ENCODE measurements at regions not wholly inside any gene's neighbourhood (a gene's known extent, or its start where the extent isn't known, plus 50 kb on each side); places are given as distances from the start of the nearest gene placed in this dataset.

DNA sequence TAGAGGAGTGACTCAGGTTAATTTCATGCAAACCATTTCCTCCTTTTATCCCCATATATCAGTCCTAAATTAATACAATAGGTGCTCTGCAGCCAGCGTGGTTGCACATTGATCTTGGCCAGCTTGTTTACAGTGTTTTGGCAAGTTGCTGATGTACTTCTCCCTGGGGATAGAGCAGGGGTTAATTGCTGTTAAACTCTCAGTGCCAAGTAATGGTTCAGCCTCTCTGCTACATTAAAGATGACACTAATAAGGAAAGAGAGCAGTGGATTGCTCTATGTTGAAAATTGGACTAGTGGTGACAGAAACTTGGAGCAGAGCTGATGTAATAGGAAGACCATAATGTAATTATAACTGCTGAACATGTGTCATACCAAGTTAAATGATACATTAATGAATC is 717.5 kb downstream of the RERGL start:
- Histone ChIP-seq H3K9ac (ENCODE audit: low read length in 3 of 3) (no peak overlapping the region), H3K9me3 (ENCODE audit: control insufficient read depth in 2 of 3, insufficient read depth in 1 of 3, low read length in 3 of 3) (no peaks in the 10 kb centered on the region), H3K27me3 (ENCODE audit: control insufficient read depth, insufficient read depth, low read length) (no peaks in the 10 kb centered on the region), H3K36me3 (ENCODE audit: control insufficient read depth in 2 of 3, insufficient read depth in 3 of 3, low read length in 3 of 3) (no peaks in the 10 kb centered on the region), H3K4me3 (ENCODE audit: low read length in 3 of 3) (no peak overlapping the region), H3K27ac (ENCODE audit: low read depth in 2 of 2, low read length in 2 of 2) (no peak overlapping the region), H3K4me1 (ENCODE audit: control insufficient read depth in 2 of 3, insufficient read depth in 2 of 3, low read depth in 1 of 3, low read length in 3 of 3) (no peaks in the 10 kb centered on the region)
- no peak for DNase-seq
- TF ChIP-seq, protein P1, sequence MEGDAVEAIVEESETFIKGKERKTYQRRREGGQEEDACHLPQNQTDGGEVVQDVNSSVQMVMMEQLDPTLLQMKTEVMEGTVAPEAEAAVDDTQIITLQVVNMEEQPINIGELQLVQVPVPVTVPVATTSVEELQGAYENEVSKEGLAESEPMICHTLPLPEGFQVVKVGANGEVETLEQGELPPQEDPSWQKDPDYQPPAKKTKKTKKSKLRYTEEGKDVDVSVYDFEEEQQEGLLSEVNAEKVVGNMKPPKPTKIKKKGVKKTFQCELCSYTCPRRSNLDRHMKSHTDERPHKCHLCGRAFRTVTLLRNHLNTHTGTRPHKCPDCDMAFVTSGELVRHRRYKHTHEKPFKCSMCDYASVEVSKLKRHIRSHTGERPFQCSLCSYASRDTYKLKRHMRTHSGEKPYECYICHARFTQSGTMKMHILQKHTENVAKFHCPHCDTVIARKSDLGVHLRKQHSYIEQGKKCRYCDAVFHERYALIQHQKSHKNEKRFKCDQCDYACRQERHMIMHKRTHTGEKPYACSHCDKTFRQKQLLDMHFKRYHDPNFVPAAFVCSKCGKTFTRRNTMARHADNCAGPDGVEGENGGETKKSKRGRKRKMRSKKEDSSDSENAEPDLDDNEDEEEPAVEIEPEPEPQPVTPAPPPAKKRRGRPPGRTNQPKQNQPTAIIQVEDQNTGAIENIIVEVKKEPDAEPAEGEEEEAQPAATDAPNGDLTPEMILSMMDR (IDR thresholded peaks at IDR 0.05; ENCODE audit: borderline replicate concordance, extremely low read depth, insufficient read depth): no peak
- FAIRE-seq: no peak
- intact Hi-C loops (cut with DNase I): no loop called here

DNA sequence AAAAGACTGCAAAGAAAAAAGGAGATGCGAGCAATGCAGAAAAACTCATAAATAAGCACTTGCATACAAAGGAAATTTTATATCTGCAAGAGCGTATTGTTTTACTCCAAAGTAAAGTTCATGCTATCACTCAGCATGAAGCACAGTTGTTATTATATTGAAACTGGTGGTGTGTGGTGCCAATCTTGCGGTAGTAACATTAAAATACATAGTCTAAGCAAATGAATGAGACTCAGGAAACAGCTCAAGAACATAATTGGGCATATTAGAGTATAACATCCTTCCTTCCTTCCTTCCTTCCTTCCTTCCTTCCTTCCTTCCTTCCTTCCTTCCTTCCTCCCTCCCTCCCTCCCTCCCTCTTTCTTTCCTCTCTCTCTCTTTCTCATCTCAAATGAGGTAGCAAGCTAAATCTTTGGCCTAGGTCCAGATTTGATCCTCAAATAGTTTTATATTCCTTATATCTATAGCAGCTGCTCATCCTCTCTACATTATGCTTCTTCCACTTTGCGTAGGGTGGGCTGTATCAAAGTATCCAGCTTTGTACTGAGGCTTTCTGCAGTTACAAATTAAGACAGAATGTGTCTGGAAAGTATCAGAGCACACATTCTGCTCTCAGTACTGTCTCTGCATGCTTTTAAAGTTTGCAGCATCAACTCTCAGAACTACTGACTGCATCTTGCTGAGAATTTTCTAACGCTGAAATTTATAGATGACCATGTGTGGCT is 718.3 kb downstream of the RERGL start:
- Histone ChIP-seq H3K9me3 (ENCODE audit: control insufficient read depth in 2 of 3, insufficient read depth in 1 of 3, low read length in 3 of 3) (no peaks in the 10 kb centered on the region), H3K4me3 (ENCODE audit: low read length in 3 of 3) (no peak overlapping the region), H3K9ac (ENCODE audit: low read length in 3 of 3) (no peak overlapping the region), H3K4me1 (ENCODE audit: control insufficient read depth in 2 of 3, insufficient read depth in 2 of 3, low read depth in 1 of 3, low read length in 3 of 3) (no peaks in the 10 kb centered on the region), H3K27ac (ENCODE audit: low read depth in 2 of 2, low read length in 2 of 2) (no peak overlapping the region), H3K36me3 (ENCODE audit: control insufficient read depth in 2 of 3, insufficient read depth in 3 of 3, low read length in 3 of 3) (no peaks in the 10 kb centered on the region), H3K27me3 (ENCODE audit: control insufficient read depth, insufficient read depth, low read length) (no peaks in the 10 kb centered on the region)
- DNase-seq: no peak
- FAIRE-seq: no peak
- TF ChIP-seq, protein P1 (IDR thresholded peaks at IDR 0.05; ENCODE audit: borderline replicate concordance, extremely low read depth, insufficient read depth): no peak
- intact Hi-C loops (cut with DNase I): no loop called here

DNA sequence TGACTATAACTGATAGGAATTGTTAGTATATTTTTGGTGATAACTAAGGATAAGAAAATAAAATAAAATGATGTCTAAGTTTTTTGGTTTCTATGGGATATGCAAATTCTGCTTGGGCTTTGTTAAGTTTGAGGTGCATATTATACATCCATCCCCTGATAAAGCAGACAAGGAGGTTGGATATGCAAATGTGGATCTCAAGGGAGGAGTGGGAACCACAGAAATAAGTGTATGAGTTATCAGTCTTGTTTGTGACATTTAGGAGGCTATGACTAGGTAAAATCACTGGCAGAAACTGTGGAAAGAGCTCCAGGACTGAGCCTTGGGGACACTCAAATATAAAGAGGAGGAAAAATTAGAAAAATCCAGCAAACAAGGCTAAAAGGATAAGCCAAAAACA is 719.4 kb downstream of the RERGL start:
- FAIRE-seq (no peak), DNase-seq (no peak)
- H3K27me3 ChIP-seq (ENCODE audit: control insufficient read depth, insufficient read depth, low read length): no peaks in the 10 kb centered on the region
- TF ChIP-seq, protein P1 (IDR thresholded peaks at IDR 0.05; ENCODE audit: borderline replicate concordance, extremely low read depth, insufficient read depth): no peak
- intact Hi-C loops (cut with DNase I): no loop called here
- H3K4me1 ChIP-seq (ENCODE audit: control insufficient read depth in 2 of 3, insufficient read depth in 2 of 3, low read depth in 1 of 3, low read length in 3 of 3): no peaks in the 10 kb centered on the region
- H3K4me3 ChIP-seq (ENCODE audit: low read length in 3 of 3): no peak overlapping the region
- no peak overlapping the region for H3K9ac ChIP-seq (ENCODE audit: low read length in 3 of 3)
- H3K9me3 ChIP-seq (ENCODE audit: control insufficient read depth in 2 of 3, insufficient read depth in 1 of 3, low read length in 3 of 3): no peaks in the 10 kb centered on the region
- H3K36me3 ChIP-seq (ENCODE audit: control insufficient read depth in 2 of 3, insufficient read depth in 3 of 3, low read length in 3 of 3): no peaks in the 10 kb centered on the region
- H3K27ac ChIP-seq (ENCODE audit: low read depth in 2 of 2, low read length in 2 of 2): no peak overlapping the region

DNA sequence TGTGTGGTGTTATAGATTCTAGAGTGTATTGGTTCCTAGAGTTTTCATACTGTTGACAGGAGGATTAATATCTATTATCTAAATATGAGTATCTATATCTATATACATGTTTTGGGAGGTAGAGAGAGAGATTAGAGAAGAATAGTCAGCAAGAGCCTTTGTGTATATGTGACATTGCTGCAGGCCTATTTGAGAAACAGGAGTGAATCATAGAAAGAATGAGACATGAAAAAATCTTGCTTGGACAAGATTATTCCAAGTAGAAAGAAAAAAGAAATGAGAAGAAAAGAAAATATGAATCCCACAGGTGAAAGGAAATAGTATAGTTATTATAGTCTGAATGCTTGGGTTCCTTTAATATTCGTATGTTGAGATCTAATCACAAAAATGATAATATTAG is 720.4 kb downstream of the RERGL start:
- no peak overlapping the region for H3K4me3 ChIP-seq (ENCODE audit: low read length in 3 of 3)
- DNase-seq (no peak), FAIRE-seq (no peak)
- no peaks in the 10 kb centered on the region for H3K27me3 ChIP-seq (ENCODE audit: control insufficient read depth, insufficient read depth, low read length)
- H3K36me3 ChIP-seq (ENCODE audit: control insufficient read depth in 2 of 3, insufficient read depth in 3 of 3, low read length in 3 of 3): no peaks in the 10 kb centered on the region
- H3K27ac ChIP-seq (ENCODE audit: low read depth in 2 of 2, low read length in 2 of 2): no peak overlapping the region
- no peaks in the 10 kb centered on the region for H3K4me1 ChIP-seq (ENCODE audit: control insufficient read depth in 2 of 3, insufficient read depth in 2 of 3, low read depth in 1 of 3, low read length in 3 of 3)
- H3K9me3 ChIP-seq (ENCODE audit: control insufficient read depth in 2 of 3, insufficient read depth in 1 of 3, low read length in 3 of 3): no peaks in the 10 kb centered on the region
- no peak overlapping the region for H3K9ac ChIP-seq (ENCODE audit: low read length in 3 of 3)
- TF ChIP-seq, protein P1 (IDR thresholded peaks at IDR 0.05; ENCODE audit: borderline replicate concordance, extremely low read depth, insufficient read depth): no peak
- intact Hi-C loops (cut with DNase I): no loop called here

Measured in kidney (tissue), 13 donors.